ENCODE measurements at regions not wholly inside any gene's neighbourhood (a gene's known extent, or its start where the extent isn't known, plus 50 kb on each side); places are given as distances from the start of the nearest gene placed in this dataset.

GRCh38 chr5:124452412-124452811 lies 294.0 kb downstream of the ZNF608 start:
- no peak for TF ChIP-seq CTCF (IDR thresholded peaks at IDR 0.05)
- no peak for TF ChIP-seq SIN3A (IDR thresholded peaks at IDR 0.05; ENCODE audit: borderline replicate concordance, low read depth, low read length)
- no peak for TF ChIP-seq CHD2 (IDR thresholded peaks at IDR 0.05; ENCODE audit: low read length, partially characterized antibody)
- TF ChIP-seq ZBTB33 (IDR thresholded peaks at IDR 0.05; ENCODE audit: borderline replicate concordance, low read depth) = no peak
- TF ChIP-seq POLR2AphosphoS5 (IDR thresholded peaks at IDR 0.05; ENCODE audit: low read depth, low read length) = no peak
- no peak for TF ChIP-seq USF2 (IDR thresholded peaks at IDR 0.05; ENCODE audit: borderline replicate concordance, low read depth, low read length)
- no peak for TF ChIP-seq TCF12 (IDR thresholded peaks at IDR 0.05)
- no peak for TF ChIP-seq JUND (IDR thresholded peaks at IDR 0.05)
- TF ChIP-seq RFX5 (IDR thresholded peaks at IDR 0.05; ENCODE audit: low read length) = no peak
- TF ChIP-seq EP300 (IDR thresholded peaks at IDR 0.05; ENCODE audit: borderline replicate concordance in 1 of 2, low read depth in 1 of 2, low read length in 1 of 2) = no peak
- TF ChIP-seq EZH2phosphoT487 (IDR thresholded peaks at IDR 0.05; ENCODE audit: borderline replicate concordance, low read depth) = no peak
- TF ChIP-seq USF1 (IDR thresholded peaks at IDR 0.05; ENCODE audit: borderline replicate concordance, low read depth) = no peak
- TF ChIP-seq RXRA (IDR thresholded peaks at IDR 0.05; ENCODE audit: borderline replicate concordance, low read depth) = no peak

All from SK-N-SH (cell line).